GM20431 (cell line): ENCODE measurements at regions not wholly inside any gene's neighbourhood (a gene's known extent, or its start where the extent isn't known, plus 50 kb on each side); places are given as distances from the start of the nearest gene placed in this dataset.
"Not testable (repeated sequence)": the region's sequence is repeated elsewhere in the genome, so short reads cannot be mapped to it uniquely, and the experiment has no call there.

ENCODE experiments used
- in situ Hi-C: fragments of 300-500 bp; cut with MseI, MboI; formaldehyde crosslinking; loops from one replicate; pipeline ENCODE4 v1.15.0; 2020; ENCODE audit warnings: low sequenced_read_pairs; ENCODE audit not compliant: unreplicated experiment

- in situ Hi-C loops: not testable (repeated sequence)
Measured at GRCh38 chr6:120931520-120932180, 402.6 kb downstream of the TBC1D32 start.

GRCh38 chr6:120930500-120930899 is 403.8 kb downstream of the TBC1D32 start:
- in situ Hi-C loops: not testable (repeated sequence)

DNA sequence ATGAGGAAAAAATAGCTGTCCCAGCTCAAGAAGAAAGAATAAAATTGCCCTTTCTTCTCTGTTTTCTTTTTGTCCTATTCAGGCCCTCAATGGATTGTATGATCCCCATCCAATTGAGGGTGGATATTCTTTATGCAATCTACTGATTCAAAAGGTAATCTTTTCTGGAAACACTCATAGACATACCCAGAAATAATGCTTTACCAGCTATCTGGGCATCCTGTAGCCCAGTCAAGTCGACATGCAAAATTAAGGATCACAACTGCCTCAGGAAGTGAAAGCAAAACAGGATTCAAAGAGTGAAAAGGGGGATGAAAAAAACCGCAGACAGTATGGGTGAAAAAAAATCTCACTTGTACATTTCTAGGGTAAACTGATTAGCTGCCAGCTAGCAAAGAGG is 410.1 kb downstream of the TBC1D32 start:
- in situ Hi-C loops: no loop called here

- in situ Hi-C loops: no loop called here
Measured at GRCh38 chr6:120918137-120918536, 416.1 kb downstream of the TBC1D32 start.

DNA sequence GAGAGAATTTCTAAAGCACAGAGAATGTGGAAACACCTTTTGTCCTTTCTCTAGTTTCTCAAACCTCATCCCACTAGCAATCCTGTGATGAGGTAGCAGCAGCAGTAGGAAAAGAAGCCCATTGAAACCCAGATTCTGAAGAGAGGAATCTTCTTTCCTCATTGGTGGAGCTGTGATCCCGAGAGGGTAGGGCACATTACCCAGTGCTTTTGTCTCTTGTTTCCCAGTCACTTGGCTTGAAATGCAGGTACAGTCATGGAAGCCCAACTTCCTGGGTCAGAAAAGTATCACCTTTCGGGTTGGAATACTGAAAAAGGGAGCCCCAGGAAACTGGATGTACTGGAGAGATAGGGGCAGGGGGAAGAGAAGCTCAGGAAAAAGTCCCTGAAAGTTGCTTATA is 417.4 kb downstream of the TBC1D32 start:
- in situ Hi-C loops: no loop called here

DNA sequence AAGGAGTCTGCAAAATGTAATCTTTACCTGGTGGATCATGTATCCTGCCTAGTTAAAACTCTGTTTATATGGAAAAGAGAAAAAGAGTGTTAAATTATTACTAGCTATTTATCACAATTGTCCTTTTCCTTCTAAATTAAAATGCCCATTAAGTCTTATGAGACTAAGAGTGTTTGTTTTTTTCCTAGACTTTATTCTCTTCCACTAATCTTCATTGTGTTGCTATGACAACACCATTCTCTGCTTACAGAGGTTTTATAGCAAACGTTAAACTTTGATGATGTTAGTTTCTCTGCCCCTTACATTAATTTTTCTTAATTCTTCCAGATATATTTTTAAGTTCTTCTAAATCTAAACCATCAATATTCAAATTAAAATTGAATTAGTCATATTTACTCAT is 420.8 kb downstream of the TBC1D32 start:
- in situ Hi-C loops: no loop called here

DNA sequence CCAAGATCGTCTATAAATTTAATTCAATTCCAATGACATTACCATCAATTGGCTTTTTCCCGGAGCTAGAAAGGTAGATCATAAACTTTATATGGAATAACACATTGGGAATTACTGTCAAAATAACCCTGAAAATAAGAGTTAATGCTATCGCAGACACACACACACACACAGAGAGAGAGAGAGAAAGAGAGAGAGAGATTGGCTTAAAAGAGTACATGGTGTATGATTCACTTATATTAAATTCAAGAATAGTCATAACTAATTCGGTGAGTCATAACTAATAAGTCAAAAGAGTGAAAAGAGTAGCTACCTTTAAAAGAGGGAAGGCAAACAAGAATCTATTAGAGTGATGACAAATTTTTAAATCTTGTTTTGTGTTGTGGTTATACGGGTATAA is 425.5 kb downstream of the TBC1D32 start:
- in situ Hi-C loops: no loop called here

DNA sequence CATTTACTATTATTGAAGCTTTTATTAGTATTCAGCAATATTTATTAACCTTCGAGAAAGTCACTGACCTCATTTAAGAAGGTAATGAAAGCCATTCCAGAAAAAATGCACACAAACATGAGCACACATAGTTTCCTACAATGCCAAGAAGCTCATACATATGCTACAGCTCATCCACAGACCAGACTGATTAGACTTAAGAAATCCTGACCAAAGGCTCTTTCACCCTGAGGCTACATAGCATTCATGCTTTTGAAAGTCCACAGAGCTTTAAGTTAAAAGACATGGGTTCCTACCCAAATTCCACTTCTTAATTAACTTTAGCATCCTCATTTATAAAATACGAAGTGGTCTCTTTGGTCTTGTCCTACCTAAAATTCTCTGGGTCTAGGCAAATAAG is 430.4 kb downstream of the TBC1D32 start:
- in situ Hi-C loops: no loop called here

- in situ Hi-C loops: no loop called here
Measured at GRCh38 chr6:120899932-120900331, 434.3 kb downstream of the TBC1D32 start.

DNA sequence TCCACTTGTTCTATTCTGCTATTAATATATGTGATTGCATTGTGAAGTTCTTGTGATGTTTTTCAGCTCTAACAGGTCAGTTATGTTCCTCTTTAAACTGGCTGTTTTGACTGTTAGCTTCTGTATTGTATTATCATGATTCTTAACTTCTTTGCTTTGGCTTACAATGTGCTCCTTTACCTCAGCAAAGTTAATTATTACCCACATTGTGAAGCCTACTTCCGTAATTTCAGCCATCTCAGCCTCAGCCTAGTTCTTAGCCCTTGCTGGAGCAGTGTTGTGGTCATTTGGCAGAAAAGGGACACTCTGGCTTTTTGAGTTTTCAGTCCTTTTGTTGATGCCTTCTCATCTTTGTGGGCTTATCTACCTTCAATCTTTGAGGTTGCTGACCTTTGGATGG is 440.2 kb downstream of the TBC1D32 start:
- in situ Hi-C loops: no loop called here

- in situ Hi-C loops: no loop called here
Measured at GRCh38 chr6:120876931-120877330, 457.3 kb downstream of the TBC1D32 start.

DNA sequence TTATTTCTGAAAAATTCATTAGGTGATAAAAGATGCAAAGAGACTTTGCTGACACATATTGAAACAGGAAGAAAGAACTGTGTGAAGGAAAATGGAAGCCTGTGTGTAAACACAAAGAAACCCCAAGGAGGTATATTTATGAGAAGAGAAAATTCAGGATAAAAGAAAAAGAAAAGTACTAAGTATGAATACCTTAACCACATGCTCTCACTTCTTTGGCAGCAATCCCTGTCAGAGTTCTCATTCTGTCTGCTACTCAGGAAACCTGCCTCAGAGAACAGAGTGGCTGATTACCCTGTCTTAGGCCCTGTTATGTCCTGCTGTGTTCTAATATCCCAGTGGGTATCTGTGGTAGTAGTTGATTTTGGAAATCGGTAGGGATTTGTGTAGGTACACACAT is 457.9 kb downstream of the TBC1D32 start:
- in situ Hi-C loops: no loop called here

DNA sequence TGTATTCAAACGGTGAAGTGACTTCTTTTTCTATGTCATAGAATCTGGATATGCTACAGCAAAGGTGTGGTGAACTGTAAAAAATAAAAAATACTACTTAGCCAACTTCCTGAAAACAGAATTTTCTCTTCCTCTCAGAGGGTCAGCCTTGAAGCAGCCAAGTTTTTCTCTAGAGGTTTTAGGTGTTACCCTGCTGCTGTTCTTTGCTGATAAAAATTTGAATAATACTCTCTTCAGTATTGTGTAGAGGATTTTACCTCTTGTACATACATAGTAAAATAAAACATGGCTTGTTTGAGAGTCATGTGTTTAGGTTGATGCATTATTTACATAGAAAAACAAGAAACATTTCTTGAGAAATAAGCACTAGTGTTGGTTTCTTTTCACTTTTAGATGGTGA is 458.4 kb downstream of the TBC1D32 start:
- in situ Hi-C loops: no loop called here

DNA sequence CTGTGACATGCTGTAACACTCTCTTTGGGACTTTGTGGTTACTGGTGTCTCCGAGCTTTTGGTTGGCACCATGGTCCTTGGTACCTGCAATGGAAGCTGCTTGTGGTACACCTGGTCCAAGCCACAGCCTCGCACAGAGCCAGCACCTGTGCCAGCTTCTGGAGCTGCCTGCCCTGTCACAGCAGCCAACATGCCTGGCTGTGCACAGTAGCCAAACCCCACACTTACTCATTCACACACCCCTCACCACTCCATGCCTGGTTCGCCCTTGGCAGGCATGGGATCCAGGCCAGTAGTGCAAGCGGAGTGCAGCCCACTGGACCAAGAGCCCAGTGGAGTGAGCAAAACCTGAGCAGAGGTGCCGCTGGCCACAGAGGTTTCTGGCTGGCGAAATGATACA is 459.9 kb downstream of the TBC1D32 start:
- in situ Hi-C loops: no loop called here

GRCh38 chr6:120873125-120873865 is 461.0 kb downstream of the TBC1D32 start:
- in situ Hi-C loops: no loop called here

DNA sequence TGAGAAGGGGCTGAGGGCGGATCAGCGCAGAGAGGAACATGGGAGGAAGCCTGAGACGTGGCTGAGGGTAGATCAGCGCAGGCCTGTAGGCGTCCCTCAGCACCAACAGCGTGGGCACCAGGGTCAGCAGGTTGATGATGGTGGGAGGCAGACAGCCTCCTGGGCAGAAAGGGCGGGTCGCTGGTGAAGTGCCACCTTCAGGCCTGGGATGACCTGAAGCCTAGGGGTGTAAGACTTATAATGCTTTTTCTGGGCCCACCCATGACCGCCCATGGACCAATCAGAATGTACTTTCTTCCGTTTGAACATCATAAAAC is 462.1 kb downstream of the TBC1D32 start:
- in situ Hi-C loops: no loop called here

DNA sequence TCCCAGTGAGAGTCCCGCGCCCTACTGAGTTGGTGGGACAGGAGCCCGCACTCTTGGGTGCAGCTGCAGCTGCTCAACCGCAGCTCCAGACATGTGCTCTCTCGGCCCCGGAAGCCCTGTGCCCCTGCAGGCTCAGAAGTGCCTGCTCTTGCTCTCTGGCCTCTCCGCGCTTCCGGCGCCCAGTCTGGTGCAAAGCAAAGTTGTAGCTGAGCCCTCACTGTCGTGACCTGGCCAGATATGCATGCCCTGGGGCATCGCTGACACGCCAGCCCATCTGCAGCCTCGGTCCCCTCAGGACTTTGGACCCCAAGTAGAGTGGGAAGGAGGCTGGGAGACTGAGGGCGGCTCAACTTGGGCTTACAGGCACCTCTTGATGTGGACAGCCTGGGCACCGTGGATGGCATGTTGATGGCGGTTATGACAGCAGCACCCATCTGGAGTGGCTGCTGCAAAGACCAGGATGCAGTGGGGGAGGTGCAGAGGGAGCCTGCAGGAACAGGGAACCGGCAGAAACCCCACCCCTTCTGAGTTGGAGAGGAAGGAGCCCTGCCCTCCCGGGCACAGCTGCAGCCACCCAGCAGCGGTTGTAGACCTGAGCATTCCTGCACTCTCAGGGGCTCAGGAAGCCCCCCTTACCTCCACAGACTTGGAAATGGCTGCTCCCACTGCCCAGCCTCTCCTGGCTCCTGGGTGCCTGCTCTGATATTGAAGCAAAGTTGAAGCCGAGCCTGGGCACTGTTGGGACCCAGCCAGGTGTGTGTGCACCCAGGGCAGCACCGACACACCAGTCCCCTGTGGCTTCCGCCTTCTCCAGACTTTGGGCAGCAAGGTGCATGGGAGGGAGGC is 462.6 kb downstream of the TBC1D32 start:
- in situ Hi-C loops: no loop called here

DNA sequence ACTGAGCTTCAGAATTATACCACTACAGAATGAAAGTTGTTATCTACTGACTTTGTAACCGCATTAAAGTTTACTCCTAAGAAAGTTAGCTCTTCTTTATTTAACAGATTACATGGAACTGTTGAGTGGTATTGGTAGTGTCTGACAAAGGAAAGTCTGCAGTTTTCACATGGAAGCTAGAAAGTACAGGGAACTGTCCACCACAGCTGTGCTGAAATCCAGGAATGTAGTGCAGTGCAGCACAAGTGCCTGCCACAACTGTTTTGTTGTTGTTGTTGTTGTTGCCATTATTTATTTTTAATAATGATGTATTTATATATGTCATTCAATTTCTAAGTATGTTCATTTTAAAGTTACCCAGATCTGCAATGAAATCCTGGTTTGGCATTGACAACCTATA is 464.9 kb downstream of the TBC1D32 start:
- in situ Hi-C loops: no loop called here

DNA sequence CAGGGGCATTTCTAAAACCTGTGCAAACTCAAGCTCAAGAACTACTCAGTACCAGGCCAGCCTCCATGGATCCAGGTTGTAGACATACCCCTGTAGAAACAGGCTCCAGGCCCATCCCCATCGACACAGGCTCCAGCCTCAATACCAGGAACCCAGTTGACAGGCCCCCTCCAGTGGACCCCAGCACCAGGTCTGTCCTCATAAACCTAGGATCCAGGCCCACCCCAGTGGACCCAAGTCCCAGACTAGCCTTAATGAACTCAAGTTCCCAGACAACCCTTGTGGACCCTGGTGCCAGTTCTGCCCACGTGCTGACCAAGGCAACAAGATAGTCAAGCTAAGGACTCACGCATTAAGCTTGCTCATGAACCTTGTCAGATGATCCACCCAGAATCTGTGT is 476.9 kb downstream of the TBC1D32 start:
- in situ Hi-C loops: no loop called here

GRCh38 chr6:120854583-120854982 is 479.7 kb downstream of the TBC1D32 start:
- in situ Hi-C loops: no loop called here

GRCh38 chr6:120853489-120853888 is 480.8 kb downstream of the TBC1D32 start:
- in situ Hi-C loops: no loop called here
